B cell (primary cell): ENCODE measurements at regions not wholly inside any gene's neighbourhood (a gene's known extent, or its start where the extent isn't known, plus 50 kb on each side); places are given as distances from the start of the nearest gene placed in this dataset.

Source experiments
- CTCF ChIP-seq: fragments of 200-600 bp; IDR thresholded peaks from one replicate; pipeline ENCODE4 v1.8.0; 2022; ENCODE audit warnings: antibody characterized with exemption, mild to moderate bottlenecking
- EZH2 ChIP-seq: IDR thresholded peaks from 2 replicates; pipeline ENCODE4 v1.6.1; 2012; ENCODE audit warnings: borderline replicate concordance, low read depth, mild to moderate bottlenecking, moderate library complexity, low read length; ENCODE audit not compliant: insufficient read depth, poor library complexity, severe bottlenecking

- TF ChIP-seq CTCF = no peak
- no peak for TF ChIP-seq EZH2
Observed at GRCh38 chr12:41709463-41710285, 435.0 kb downstream of the GXYLT1 start.
